Activated T-cell treated with anti-CD3 and anti-CD28 coated beads, Interleukin-2, amount 50 U/mL, for 72 hours (primary cell): ENCODE measurements at regions not wholly inside any gene's neighbourhood (a gene's known extent, or its start where the extent isn't known, plus 50 kb on each side); places are given as distances from the start of the nearest gene placed in this dataset.

Experiments
- ATAC-seq, 2 donors: fragments of 150-1000 bp; cut with Tn5 transposase; replicated peaks in 1 of 2; 2 replicates each; pipeline ENCODE4 v1.10.0; 2021; ENCODE audit warnings: moderate library complexity in 2 of 2, mild to moderate bottlenecking in 1 of 2
- DNase-seq, 2 donors: peaks; one replicate each; pipeline ENCODE4 v3.0.0; 2021 to 2022; ENCODE audit warnings: mixed read lengths in 1 of 2
- H3K27ac Mint-ChIP-seq: one replicate; pipeline ENCODE4 v1.8.0; 2022; ENCODE audit warnings: mild to moderate bottlenecking, moderate library complexity, mixed read lengths
- H3K27me3 Mint-ChIP-seq: one replicate; pipeline ENCODE4 v1.8.0; 2022; ENCODE audit warnings: low read depth, mixed read lengths
- H3K36me3 Mint-ChIP-seq, 2 donors: one replicate each; pipeline ENCODE4 v1.8.0; 2022; ENCODE audit warnings: mixed read lengths in 2 of 2, mild to moderate bottlenecking in 1 of 2; ENCODE audit not compliant: insufficient read depth in 2 of 2
- H3K4me1 Mint-ChIP-seq: one replicate; pipeline ENCODE4 v1.8.0; 2022; ENCODE audit warnings: low read depth, mixed read lengths
- H3K4me3 Mint-ChIP-seq, 2 donors: one replicate each; pipeline ENCODE4 v1.8.0; 2022; ENCODE audit warnings: mild to moderate bottlenecking in 2 of 2, mixed read lengths in 2 of 2, moderate library complexity in 2 of 2
- H3K9me3 Mint-ChIP-seq, 2 donors: one replicate each; pipeline ENCODE4 v1.8.0; 2022; ENCODE audit warnings: mixed read lengths in 2 of 2

DNA sequence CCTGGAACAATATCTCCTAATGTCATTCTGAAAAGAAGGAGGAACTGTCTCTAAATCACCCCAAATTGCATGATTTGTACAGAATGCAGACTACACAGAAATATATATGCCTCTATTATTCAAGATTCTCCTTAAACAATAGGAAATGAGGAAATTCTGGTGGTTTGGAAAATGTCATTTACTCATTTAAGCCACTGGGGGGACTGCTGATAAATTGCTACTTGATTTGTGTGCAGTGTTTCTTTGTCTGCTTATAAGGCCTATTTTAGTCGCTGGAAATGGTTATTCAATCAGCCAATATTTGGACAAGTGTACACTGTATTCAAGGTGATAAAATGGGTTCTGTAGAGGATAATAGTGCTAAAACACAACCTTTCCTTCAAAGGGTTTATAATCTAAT lies 801.9 kb upstream of the CELF4 start:
- DNase-seq (no peak), ATAC-seq (no peak)
- Mint-ChIP-seq H3K27ac (no peak overlapping the region), H3K4me1 (peaks cover 11% of the 10 kb centered on the region), H3K4me3 (no peak overlapping the region), H3K9me3 (peaks cover 0 to 5% of the 10 kb centered on the region in 2 donors), H3K27me3 (no peaks in the 10 kb centered on the region), H3K36me3 (peaks cover 0 to 1% of the 10 kb centered on the region in 2 donors)

DNA sequence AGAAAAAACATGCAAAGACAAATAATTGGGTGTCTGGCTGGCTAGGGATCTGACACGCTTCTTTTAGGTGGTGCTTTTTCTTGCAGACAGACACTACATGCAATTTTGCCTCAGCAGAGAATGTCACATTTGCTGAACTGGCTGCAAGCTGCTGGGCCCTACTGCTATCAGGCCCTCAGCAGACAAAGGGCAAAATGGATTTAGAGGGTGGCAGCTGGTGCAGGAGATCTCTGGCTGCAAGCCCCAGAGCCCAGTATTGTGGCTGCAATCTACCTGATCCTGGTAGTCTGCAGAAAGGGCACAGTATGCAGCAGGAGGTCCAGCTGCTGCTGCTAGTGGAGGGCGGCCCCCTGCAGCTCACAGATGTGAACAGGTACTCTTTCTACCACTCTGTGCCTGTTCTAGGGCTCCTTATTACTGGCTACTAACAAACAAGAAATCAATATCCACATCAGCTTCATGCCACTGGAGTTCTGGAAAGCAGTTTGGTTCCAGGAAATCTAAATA lies 796.7 kb upstream of the CELF4 start:
- ATAC-seq, result no peak
- Mint-ChIP-seq H3K27me3 (no peaks in the 10 kb centered on the region), H3K4me3 (no peak overlapping the region), H3K27ac (no peak overlapping the region), H3K9me3 (peaks cover 4 to 6% of the 10 kb centered on the region in 2 donors), H3K4me1 (no peaks in the 10 kb centered on the region), H3K36me3 (no peaks in the 10 kb centered on the region)
- no peak for DNase-seq

DNA sequence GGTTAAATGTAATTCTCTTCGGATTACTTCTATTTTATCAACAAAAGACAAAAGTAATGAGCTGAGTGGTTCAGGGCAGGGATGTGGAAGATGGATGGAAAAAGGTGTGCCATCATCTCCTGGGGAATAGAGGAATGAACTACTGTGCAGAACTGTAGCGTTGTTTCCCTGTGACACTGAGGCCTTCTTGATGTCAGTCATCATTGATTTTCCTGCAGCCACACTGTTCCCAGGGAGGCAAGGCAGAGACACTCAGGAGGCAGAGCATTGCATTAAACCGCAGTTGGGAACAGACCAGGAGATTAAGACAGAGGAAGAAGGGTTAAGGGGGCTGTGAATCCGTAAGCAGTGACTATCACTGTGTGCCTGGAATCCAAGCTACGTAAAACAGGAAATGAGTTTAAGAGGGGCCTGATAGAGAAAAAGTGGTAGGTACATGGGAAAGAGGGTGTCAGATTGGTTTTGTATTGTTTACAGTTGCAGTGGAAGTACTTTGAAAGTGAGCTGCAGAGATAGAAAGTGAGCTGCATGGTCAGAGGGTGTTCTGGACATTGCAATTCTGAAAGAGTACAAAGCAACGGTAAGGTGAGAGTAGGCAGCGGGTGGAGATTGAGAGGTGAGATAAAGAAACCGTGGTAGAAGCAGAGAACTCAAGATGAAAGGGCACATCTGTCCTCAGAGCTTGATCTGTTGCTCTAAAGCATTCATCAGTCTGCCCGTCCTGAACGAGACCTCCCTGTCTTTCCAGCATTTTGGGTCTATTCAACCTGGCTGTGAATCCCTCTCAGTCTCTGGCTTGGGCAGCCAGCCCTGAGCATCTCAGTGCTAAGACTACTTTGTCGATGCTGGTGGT lies 793.4 kb upstream of the CELF4 start:
- no peak for DNase-seq

DNA sequence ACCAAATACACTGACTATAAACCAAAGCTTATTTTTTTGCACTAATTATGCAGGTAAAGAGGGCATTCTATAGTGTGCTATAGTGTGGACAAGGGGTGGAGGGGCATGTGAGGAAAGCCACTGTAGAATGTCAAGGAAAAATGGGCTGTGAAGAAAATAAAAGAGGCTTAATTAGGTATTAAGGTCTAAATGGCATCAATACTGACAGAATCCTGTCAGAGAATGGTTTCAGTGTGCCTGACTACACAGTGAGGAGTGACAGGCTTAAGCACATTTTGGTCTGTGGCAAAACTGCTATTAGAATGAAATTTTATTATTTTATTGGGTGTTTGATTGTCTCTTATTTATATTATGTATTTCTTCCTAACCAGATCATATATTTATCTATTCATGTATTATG lies 787.6 kb upstream of the CELF4 start:
- no peaks in the 10 kb centered on the region for H3K27me3 Mint-ChIP-seq
- no peak overlapping the region for H3K4me3 Mint-ChIP-seq
- H3K4me1 Mint-ChIP-seq, result no peaks in the 10 kb centered on the region
- no peak overlapping the region for H3K27ac Mint-ChIP-seq
- no peak for DNase-seq
- H3K36me3 Mint-ChIP-seq, result no peaks in the 10 kb centered on the region
- no peak for ATAC-seq
- H3K9me3 Mint-ChIP-seq, result peaks cover 1 to 3% of the 10 kb centered on the region in 2 donors

More for the DNA sequence above, 793.4 kb upstream of the CELF4 start:
- no peak for ATAC-seq
- Mint-ChIP-seq H3K4me3 (no peak overlapping the region), H3K9me3 (peaks cover 4 to 6% of the 10 kb centered on the region in 2 donors), H3K4me1 (no peaks in the 10 kb centered on the region), H3K27me3 (no peaks in the 10 kb centered on the region), H3K36me3 (no peaks in the 10 kb centered on the region), H3K27ac (no peak overlapping the region)

DNA sequence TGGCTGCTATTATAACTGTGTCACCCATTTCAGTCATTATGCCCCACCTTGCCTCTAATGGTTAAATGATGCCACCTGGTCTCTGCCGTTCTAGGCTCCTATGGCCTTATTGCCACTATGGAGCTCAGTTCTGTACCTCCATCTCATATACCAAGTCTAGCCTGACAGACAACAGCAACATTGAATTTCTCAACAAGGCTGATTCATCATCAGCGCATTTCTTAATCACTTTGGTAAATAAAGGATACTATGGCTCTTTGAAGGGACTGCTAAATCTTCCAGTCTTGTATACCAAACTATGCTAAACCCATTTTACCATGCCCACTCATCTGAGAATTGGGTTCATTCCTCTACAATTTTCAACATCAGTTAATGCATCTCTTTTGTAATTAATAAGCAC lies 784.5 kb upstream of the CELF4 start:
- Mint-ChIP-seq H3K36me3 (no peaks in the 10 kb centered on the region), H3K27ac (no peak overlapping the region), H3K4me1 (no peaks in the 10 kb centered on the region), H3K27me3 (no peaks in the 10 kb centered on the region), H3K9me3 (peaks cover 0 to 2% of the 10 kb centered on the region in 2 donors), H3K4me3 (no peak overlapping the region)
- ATAC-seq (no peak), DNase-seq (no peak)

DNA sequence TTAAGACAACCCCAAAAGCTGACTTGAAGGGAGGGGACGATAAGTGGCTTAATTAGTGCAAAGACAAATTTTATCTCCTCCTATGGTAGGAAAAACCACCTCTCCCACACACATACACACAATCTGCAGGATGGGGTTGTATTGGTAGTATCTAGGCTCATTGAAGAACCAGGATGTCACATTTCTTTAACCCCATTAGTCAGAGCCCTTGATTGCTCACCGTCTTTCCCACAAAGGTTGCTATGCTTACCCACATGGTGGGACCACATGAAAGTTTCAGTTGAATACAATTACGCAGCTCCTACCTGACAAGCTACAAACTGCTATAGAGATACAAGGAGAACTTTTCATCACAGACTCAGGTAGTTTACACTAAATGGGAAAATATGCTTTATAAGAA lies 765.0 kb upstream of the CELF4 start:
- DNase-seq (peak in 1 of 2 donors; percentile 28), ATAC-seq (peak; percentile 44 to 90)
- no peaks in the 10 kb centered on the region for H3K4me1 Mint-ChIP-seq
- no peaks in the 10 kb centered on the region for H3K36me3 Mint-ChIP-seq
- no peaks in the 10 kb centered on the region for H3K27me3 Mint-ChIP-seq
- H3K9me3 Mint-ChIP-seq, result peaks cover 0 to 3% of the 10 kb centered on the region in 2 donors
- no peak overlapping the region for H3K27ac Mint-ChIP-seq
- H3K4me3 Mint-ChIP-seq, result no peak overlapping the region

DNA sequence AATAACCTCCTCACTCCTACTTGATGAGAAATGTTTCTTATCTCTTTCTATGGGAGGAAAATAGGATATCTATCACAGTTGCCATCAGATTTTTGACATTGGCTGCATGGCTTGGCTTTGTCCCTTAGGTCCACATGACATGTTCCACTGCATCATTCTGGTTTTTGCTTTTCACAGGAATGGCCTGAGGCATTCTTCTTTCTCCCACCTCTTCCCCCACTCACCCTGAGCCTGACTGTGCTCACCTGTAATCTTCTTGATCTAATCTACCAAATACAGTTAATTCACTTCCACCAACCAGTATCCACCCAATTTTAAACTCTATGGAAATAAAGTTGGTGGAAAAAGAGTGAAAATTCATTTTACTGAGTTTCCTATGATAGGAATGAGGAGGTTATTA lies 763.5 kb upstream of the CELF4 start:
- ATAC-seq (no peak), DNase-seq (no peak)
- Mint-ChIP-seq H3K27ac (no peak overlapping the region), H3K36me3 (no peaks in the 10 kb centered on the region), H3K4me1 (no peaks in the 10 kb centered on the region), H3K9me3 (peaks cover 0 to 5% of the 10 kb centered on the region in 2 donors), H3K4me3 (no peak overlapping the region), H3K27me3 (no peaks in the 10 kb centered on the region)

DNA sequence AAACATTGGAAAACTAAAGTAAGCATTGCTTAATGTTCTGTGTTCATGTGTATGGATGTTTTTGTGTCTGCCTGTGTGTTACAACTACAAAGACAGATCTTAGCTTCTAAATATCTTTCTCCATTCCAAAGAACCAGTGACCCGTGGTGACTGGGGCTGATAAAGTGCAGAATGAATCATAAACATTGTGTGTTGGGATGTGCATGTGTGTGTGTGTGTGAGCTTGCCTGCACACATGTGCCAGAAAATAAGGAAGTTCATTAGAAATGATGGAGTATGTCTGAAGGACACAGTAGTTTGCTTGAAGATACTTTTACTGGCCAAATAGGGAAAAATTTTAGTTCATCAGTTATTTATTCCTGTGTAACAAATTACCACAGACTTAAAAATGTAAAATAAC lies 756.6 kb upstream of the CELF4 start:
- Mint-ChIP-seq H3K9me3 (peaks cover 0 to 7% of the 10 kb centered on the region in 2 donors), H3K4me3 (no peak overlapping the region), H3K27ac (no peak overlapping the region), H3K4me1 (no peaks in the 10 kb centered on the region), H3K36me3 (no peaks in the 10 kb centered on the region), H3K27me3 (no peaks in the 10 kb centered on the region)
- DNase-seq (no peak), ATAC-seq (no peak)

DNA sequence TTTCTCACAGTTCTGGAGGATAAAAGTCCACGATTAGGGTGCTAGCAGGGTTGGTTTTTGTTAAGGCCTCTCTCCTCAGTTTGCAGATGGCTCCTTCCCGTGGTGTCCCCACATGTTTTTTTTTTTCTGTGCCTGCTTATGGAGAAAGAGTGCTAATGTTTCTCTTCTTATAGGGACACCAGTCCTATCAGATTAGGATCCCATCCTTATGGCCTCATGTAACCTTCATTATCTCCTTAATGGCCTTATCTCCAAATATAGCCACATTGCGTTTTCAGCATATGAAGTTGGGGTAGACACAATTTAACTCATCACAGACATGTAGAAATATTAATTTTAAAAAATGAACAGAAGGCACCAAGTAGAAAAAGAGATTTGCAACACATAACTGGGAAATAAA lies 755.7 kb upstream of the CELF4 start:
- peaks cover 0 to 7% of the 10 kb centered on the region in 2 donors for H3K9me3 Mint-ChIP-seq
- DNase-seq, result no peak
- no peaks in the 10 kb centered on the region for H3K27me3 Mint-ChIP-seq
- H3K4me1 Mint-ChIP-seq, result no peaks in the 10 kb centered on the region
- H3K4me3 Mint-ChIP-seq, result no peak overlapping the region
- no peak for ATAC-seq
- H3K36me3 Mint-ChIP-seq, result no peaks in the 10 kb centered on the region
- H3K27ac Mint-ChIP-seq, result no peak overlapping the region

DNA sequence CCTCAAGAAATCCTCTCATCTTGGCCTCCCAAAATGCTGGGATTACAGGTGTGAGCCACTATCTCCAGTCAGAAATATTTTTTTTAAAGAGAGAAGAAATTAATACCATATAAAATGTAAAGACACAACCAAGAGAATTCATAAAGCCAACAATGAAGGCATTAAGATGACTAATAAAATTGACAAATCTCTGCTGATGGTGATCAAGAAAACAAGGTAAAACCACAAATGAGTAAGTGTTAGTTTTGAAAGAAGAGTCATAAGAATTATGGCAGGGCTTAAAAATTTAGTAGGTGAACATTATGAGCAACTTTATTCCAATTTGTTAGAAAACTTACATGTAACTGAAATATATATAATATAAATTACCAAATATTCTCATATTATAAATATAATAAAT lies 752.8 kb upstream of the CELF4 start:
- Mint-ChIP-seq H3K27ac (no peak overlapping the region), H3K9me3 (peaks cover 3 to 10% of the 10 kb centered on the region in 2 donors), H3K36me3 (peaks cover 0 to 4% of the 10 kb centered on the region in 2 donors), H3K27me3 (no peaks in the 10 kb centered on the region), H3K4me1 (no peaks in the 10 kb centered on the region), H3K4me3 (no peak overlapping the region)
- DNase-seq (no peak), ATAC-seq (no peak)

DNA sequence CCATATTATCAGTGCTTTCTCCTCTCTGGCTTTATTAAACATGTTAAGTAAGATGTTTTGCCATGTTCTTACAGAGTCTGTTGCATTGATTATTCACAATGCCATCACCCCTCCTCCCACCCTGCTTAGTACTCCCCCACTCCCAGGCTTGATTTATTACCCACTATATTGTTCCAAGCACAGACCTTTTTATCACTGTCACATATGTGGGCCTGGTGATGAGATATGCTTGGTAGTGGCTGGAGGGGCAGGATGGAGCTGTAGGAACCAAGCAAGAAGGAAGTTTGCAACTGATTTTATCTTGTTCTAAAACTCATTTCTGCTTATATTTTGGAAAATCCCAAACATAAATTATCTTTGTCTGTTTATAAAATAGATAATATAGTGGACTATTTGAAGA lies 748.2 kb upstream of the CELF4 start:
- Mint-ChIP-seq H3K27ac (no peak overlapping the region), H3K9me3 (peaks cover 3 to 8% of the 10 kb centered on the region in 2 donors), H3K4me3 (no peak overlapping the region), H3K4me1 (no peaks in the 10 kb centered on the region), H3K27me3 (no peaks in the 10 kb centered on the region), H3K36me3 (peaks cover 0 to 4% of the 10 kb centered on the region in 2 donors)
- DNase-seq, result no peak
- no peak for ATAC-seq

DNA sequence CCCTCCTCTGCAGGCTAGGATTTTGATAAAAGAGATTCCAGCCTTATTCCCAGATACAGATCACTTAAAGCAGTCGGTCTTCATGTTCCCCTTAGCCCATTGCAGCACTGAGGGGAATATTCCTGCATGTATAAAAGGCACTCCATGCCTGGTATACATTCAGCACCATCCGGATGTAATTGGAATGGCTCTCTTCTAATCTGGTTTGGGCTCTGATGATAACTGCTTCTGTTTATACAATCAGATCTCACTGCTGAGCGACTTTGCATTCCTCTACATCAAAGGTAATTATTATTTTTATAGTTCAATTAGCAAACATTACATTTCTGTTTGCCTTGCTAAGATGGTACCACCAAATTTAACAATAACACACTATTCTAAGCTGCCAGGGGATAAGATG lies 746.9 kb upstream of the CELF4 start:
- Mint-ChIP-seq H3K36me3 (peaks cover 0 to 4% of the 10 kb centered on the region in 2 donors), H3K27ac (no peak overlapping the region), H3K4me3 (no peak overlapping the region), H3K27me3 (no peaks in the 10 kb centered on the region), H3K9me3 (peaks cover 3 to 8% of the 10 kb centered on the region in 2 donors), H3K4me1 (no peaks in the 10 kb centered on the region)
- ATAC-seq (no peak), DNase-seq (no peak)

DNA sequence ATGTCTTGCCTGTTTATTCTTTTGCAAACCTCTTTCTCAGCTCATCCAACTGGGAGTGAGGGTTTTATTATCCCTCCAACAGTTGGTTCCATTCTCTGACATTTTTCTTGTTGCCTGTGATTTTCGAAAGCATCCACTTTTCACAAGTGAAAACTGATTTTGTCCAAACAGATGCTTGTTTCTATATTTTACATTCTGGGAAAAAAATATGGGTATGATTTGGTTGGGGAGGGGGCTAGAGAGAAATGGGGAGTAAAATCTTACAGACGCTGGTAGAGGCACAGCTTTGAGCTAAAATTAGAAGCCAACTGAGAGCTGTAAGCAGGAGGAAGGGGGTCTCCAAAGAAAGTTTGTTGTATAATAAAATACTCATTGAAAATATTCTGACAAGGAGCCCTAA lies 745.3 kb upstream of the CELF4 start:
- Mint-ChIP-seq H3K4me1 (no peaks in the 10 kb centered on the region), H3K4me3 (no peak overlapping the region), H3K36me3 (peaks cover 0 to 4% of the 10 kb centered on the region in 2 donors), H3K27me3 (no peaks in the 10 kb centered on the region), H3K27ac (no peak overlapping the region), H3K9me3 (peaks cover 3 to 8% of the 10 kb centered on the region in 2 donors)
- ATAC-seq, result no peak
- DNase-seq, result no peak

DNA sequence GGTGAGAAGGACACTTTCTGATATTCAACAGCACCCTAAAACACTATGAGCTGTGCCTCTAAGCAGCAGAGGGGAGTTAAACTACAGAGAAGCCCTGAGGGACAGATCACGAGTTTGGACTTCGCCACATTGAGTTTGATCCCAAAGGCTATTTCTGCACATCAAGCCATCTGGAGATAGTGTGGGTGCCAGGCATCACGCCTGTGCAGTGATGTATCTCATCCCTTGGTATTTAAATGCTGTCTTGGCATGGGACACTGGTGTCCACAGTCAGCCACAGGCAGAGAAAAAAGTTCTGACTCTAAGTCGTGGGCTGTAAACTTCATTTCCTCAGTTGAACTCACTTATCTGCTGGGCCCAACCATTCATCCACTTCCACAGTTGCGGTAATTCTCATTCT lies 742.3 kb upstream of the CELF4 start:
- no peaks in the 10 kb centered on the region for H3K27me3 Mint-ChIP-seq
- no peak overlapping the region for H3K27ac Mint-ChIP-seq
- no peak overlapping the region for H3K4me3 Mint-ChIP-seq
- DNase-seq, result no peak
- ATAC-seq, result no peak
- H3K36me3 Mint-ChIP-seq, result no peaks in the 10 kb centered on the region
- H3K4me1 Mint-ChIP-seq, result no peaks in the 10 kb centered on the region
- H3K9me3 Mint-ChIP-seq, result peaks cover 0 to 2% of the 10 kb centered on the region in 2 donors
